Gastrocnemius medialis (tissue), 4 donors: ENCODE measurements at regions not wholly inside any gene's neighbourhood (a gene's known extent, or its start where the extent isn't known, plus 50 kb on each side); places are given as distances from the start of the nearest gene placed in this dataset.
"Not testable (repeated sequence)": the region's sequence is repeated elsewhere in the genome, so short reads cannot be mapped to it uniquely, and the experiment has no call there.

ENCODE experiments used
- CTCF ChIP-seq, 5 experiments: fragments of 450-650 bp in 3 of 5; fragments of 200-600 bp in 2 of 5; sonication (generic) in 2 of 5; IDR thresholded peaks in 4 of 5; conservative IDR thresholded peaks in 1 of 5; 1 replicate in 4 of 5; 2 replicates in 1 of 5; pipeline ENCODE4 v1.5.1; 2016 to 2019; ENCODE audit warnings: antibody characterized with exemption in 5 of 5, mild to moderate bottlenecking in 3 of 5, moderate library complexity in 3 of 5
- POLR2A ChIP-seq, 2 donors: fragments of 450-650 bp; IDR thresholded peaks; one replicate each; pipeline ENCODE4 v1.6.1; 2017; ENCODE audit warnings: antibody characterized with exemption in 2 of 2, mild to moderate bottlenecking in 2 of 2, moderate library complexity in 2 of 2

DNA sequence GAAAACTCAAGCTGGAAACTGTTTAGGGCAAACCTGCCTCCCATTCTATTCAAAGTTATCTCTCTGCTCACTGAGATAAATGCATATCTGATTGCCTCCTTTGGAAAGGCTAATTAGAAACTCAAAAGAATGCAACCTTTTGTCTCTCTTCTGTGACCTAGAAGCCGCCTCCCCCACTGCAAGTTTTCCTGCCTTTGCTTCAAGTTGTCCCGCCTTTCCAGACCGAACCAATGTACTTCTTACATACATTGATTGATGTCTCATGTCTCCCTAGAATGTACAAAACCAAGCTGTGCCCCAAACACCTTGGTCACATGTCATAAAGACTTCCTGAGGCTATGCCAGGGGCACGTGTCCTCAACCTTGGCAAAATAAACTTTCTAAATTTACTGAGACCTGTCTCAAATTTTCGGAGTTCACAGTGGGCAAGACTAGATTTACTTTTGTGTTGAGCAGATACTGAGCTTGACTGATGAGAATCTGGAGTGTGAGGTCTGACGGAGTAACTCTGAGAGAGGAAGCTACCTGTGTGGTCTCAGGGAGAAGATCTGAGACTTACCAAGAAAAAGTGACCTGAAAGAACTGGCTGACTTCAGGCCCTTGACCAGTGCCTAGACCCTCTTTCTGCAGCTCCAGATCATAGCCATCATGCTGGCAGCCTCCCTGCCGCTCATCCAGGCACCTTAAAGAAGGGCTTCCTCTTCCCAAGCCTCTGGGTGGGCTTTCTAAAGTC, 124.7 kb upstream of the NBPF9 start:
- peak in 1 of 2 donors; percentile 26 for TF ChIP-seq POLR2A (IDR thresholded peaks at IDR 0.05)
- TF ChIP-seq CTCF (IDR thresholded peaks at IDR 0.05 in 4 of 5, conservative IDR thresholded peaks at IDR 0.05 in 1 of 5) = not testable (repeated sequence)
